ENCODE measurements at regions not wholly inside any gene's neighbourhood (a gene's known extent, or its start where the extent isn't known, plus 50 kb on each side); places are given as distances from the start of the nearest gene placed in this dataset.
"Not testable (repeated sequence)": the region's sequence is repeated elsewhere in the genome, so short reads cannot be mapped to it uniquely, and the experiment has no call there.

GRCh38 chr6:16039892-16040627, 88.8 kb upstream of the MYLIP start:
- not testable (repeated sequence) for ATAC-seq

GRCh38 chr6:16038938-16039337, 89.9 kb upstream of the MYLIP start:
- no peak for ATAC-seq

GRCh38 chr6:16035488-16036080, 93.3 kb upstream of the MYLIP start:
- ATAC-seq: no peak

- ATAC-seq: no peak
Observed at GRCh38 chr6:16033214-16033613, 95.7 kb upstream of the MYLIP start.

- ATAC-seq: no peak
Observed at GRCh38 chr6:16031278-16031981, 97.5 kb upstream of the MYLIP start.

- ATAC-seq: peak in 1 of 2 donors; percentile 10
Observed at GRCh38 chr6:16028966-16029365, 99.9 kb upstream of the MYLIP start.

- ATAC-seq: no peak
Observed at GRCh38 chr6:16020259-16020658, 108.6 kb upstream of the MYLIP start.

GRCh38 chr6:16019462-16019861, 109.4 kb upstream of the MYLIP start:
- no peak for ATAC-seq

GRCh38 chr6:16018626-16019025, 110.3 kb upstream of the MYLIP start:
- no peak for ATAC-seq

GRCh38 chr6:16014325-16014724, 114.6 kb upstream of the MYLIP start:
- ATAC-seq: not testable (repeated sequence)

- ATAC-seq: no peak
Observed at GRCh38 chr6:16007146-16007545, 121.7 kb upstream of the MYLIP start.

GRCh38 chr6:16006681-16007080, 122.2 kb upstream of the MYLIP start:
- no peak for ATAC-seq

GRCh38 chr6:16004934-16005679, 123.8 kb upstream of the MYLIP start:
- ATAC-seq: no peak

- ATAC-seq: no peak
Observed at GRCh38 chr6:16003197-16003491, 125.7 kb upstream of the MYLIP start.

- ATAC-seq: no peak
Observed at GRCh38 chr6:16002332-16003196, 126.3 kb upstream of the MYLIP start.

- ATAC-seq: no peak
Observed at GRCh38 chr6:16001158-16001557, 127.7 kb upstream of the MYLIP start.

GRCh38 chr6:15999201-15999600, 129.7 kb upstream of the MYLIP start:
- no peak for ATAC-seq

GRCh38 chr6:15997586-15998388, 131.1 kb upstream of the MYLIP start:
- no peak for ATAC-seq

- ATAC-seq: no peak
Observed at GRCh38 chr6:15996030-15996429, 132.9 kb upstream of the MYLIP start.

GRCh38 chr6:15995493-15995892, 133.4 kb upstream of the MYLIP start:
- ATAC-seq: no peak

GRCh38 chr6:15994814-15995459, 133.9 kb upstream of the MYLIP start:
- ATAC-seq: no peak
